Globus pallidus (tissue), 1 donor: ENCODE measurements at regions not wholly inside any gene's neighbourhood (a gene's known extent, or its start where the extent isn't known, plus 50 kb on each side); places are given as distances from the start of the nearest gene placed in this dataset.

Experiments used
- DNase-seq: peaks from one replicate; pipeline ENCODE4 v3.0.0-alpha.2; 2015; ENCODE audit warnings: low spot score

DNA sequence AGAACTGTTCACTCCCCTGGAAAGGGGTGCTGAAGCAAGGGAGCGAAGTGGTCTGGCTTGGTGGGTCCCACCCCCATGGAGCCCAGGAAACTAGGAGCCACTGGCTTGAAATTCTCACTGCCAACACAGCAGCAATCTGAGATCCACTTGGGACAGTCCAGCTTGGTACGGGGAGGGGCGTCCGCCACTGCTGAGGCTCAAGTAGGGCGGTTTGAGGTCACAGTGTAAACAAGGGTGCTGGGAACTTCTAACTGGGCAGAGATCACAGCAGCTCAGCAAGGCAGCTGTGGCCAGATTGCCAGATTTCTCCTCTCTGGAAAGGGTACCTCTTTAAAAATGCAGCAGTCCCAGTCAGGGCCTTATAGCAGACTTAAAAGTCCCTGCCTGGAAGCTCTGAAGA lies 53.9 kb upstream of the GALNTL6 start:
- no peak for DNase-seq

DNA sequence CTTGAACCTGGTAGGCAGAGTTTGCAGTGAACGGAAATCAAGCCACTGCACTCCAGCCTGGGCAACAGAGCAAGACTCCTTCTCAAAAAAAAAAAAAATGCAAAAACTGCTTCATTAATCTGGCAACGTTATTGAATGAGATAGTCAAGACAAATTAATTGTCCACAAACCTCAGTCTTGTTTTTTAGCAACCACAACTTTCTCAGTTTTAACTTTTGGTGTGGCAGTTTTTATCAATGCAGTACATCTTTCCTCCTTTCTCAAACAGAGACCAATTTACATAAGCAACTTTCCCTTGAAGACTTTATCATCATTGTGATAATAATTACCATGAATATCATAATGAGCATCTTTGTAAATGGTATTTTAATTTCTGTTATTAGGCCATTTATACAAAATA lies 61.7 kb upstream of the GALNTL6 start:
- DNase-seq: no peak

DNA sequence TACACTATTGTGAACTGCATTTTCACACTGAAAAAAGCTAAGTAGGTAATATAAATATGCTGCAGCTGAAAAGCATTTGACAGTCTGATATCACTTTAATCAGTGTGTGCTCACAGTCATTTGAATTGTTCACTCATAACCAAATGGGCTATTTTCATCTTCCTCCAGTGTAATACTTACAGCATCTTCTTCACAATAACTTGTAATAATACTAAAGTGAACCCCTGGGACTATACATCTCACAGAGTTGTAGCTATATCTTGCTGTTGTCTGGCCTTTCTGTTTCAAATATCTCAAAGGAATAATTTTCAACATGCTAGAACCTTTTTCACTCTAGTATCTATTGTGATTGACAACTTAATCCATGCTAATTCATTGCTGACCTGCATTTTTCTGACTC lies 66.8 kb upstream of the GALNTL6 start:
- DNase-seq: no peak

DNA sequence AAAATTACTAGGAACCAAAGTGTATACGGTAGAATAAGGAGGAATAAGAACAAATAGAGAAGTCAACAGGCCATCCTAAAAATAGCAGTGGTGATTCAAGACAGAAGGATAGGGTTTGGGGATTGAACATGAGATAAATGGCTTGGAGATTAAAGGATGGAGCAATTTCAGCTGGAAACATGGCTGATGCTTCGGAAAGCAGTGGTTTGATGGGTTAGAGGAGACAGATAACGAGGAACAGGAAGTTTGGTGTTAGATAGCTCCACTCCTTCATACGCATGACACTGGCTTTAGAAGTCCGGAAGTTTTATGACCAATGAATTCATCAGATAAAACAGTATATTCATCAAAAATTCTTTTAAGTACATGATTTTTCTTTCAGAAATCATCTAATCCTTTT lies 70.8 kb upstream of the GALNTL6 start:
- no peak for DNase-seq

DNA sequence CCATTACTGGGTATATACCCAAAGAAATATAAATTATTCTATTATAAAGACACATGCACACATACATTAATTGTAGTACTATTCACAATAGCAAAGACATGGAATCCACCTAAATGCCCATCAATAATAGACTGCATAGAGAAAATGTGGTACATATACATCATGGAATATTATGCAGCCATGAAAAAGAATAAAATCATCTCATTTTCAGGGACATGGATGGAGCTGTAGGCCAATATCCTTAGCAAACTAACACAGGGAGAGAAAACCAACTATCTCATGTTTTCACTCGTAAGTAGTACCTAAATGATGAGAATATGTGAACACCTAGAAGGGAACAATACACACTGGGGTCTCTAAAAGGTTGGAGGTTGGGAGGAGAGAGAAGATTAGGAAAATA lies 86.0 kb upstream of the GALNTL6 start:
- DNase-seq: no peak

DNA sequence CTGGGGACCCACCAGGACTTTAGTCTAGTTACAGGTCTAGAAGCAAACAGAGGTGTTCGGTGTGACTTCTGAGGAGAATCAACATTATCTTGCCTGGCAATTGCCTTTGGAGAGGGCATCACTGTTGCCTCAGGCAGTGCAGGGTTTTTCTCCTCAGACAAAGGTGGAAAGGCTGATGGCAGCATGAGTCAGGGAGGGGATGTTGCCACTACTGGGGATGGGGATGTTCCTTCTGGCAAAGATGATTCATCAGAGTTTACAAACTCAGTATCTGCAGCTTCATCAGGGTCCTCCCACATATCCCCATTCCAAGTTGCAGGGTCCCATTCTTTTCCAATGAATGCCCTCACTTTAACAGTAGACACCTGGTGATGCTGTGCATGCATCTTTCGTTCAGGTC lies 91.3 kb upstream of the GALNTL6 start:
- DNase-seq: no peak

DNA sequence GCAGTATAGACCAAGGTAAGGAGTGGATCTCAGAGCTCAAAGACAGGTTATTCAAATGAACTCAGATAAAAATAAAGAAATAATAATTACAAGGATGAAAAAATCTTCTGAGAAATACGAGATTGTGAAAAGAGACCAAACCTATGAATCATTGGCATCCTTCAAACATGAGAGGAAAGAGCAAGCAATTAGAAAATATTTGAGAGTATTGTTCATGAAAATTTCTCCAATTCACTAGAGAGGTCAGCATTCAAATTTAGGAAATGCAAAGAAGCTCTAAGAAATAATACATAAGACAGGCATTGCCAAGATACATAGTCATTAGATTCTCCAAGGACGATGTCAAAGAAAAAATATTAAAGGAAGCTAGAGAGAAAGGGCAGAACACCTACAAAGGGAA lies 93.5 kb upstream of the GALNTL6 start:
- no peak for DNase-seq

DNA sequence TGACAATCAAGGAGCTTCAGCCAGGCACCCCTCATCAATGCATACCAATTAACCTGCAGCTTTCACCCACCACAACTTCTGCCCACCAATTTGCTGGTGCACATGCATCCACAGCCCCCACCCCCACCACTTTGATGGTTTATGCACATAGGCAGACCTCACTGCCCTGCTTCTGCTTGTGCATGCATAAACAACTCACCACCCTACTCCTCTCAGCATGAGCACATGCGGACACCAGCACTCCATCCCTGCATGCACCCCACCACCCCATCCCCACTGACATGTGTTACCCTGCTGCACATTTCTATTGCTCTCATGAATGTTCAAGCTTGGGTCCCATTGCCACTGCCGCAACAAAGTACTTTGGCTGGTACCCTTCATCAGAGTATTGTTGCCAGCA lies 94.5 kb upstream of the GALNTL6 start:
- no peak for DNase-seq

DNA sequence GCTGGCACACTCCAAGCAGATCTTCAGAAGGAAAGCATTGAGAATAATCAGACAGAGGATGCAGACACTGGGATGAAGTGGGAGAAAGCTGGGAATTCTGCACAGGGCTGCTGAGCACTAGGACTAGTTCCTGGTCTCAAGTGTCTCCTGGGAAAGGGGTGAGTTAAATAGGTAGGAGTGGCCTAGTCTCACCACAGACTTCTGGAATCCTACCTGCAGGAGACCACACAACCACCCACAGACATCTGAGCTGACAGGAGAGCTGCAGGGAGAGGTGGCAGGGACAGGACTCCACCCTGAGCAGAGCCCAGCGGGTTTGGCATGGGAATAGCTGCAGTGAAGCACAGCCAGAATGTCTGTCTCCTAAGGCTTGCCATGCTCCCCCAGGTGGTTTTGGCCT lies 95.1 kb upstream of the GALNTL6 start:
- DNase-seq: no peak

DNA sequence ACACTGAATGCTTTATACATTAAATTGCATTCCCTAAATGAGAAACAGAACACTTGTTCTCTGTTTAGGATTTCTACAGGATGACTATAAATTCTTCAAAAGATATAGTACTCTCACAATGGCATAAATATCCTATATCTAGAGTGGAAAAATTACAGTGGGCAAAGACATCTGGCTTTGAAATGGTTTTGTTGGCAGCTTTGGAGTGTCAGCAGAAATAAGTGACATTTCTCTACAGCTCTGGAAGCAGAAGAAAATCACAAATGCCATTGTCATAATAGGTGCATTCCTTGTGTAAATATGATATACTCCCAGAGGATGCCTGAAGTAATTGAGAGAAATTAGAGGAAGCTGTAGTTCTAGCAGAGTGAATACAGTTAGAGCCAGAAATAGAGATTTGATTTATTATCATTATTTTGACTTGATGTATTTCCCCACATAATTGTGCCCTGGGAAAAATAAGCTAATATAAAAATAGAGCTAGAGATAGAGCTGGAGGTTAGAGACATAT lies 95.9 kb upstream of the GALNTL6 start:
- no peak for DNase-seq

DNA sequence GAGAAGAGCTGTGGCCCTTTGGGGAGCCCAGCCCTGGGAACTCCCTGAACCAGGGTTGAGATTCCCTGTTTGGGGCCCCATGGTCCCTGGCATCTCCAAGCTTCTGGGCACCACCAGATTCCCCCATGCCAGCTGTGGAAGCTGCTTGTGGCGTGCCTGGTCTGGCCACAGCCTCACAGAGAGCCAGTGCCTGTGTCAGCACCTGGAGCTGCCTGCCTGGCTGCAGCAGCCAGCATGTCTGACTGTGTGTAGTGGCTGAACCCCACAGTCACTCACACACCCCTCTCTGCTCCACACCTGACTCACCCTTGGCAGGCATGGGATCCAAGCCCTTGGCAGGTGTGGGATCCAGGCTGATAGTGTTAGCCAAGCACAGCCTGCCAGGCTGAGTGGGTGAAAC lies 97.2 kb upstream of the GALNTL6 start:
- DNase-seq: no peak

DNA sequence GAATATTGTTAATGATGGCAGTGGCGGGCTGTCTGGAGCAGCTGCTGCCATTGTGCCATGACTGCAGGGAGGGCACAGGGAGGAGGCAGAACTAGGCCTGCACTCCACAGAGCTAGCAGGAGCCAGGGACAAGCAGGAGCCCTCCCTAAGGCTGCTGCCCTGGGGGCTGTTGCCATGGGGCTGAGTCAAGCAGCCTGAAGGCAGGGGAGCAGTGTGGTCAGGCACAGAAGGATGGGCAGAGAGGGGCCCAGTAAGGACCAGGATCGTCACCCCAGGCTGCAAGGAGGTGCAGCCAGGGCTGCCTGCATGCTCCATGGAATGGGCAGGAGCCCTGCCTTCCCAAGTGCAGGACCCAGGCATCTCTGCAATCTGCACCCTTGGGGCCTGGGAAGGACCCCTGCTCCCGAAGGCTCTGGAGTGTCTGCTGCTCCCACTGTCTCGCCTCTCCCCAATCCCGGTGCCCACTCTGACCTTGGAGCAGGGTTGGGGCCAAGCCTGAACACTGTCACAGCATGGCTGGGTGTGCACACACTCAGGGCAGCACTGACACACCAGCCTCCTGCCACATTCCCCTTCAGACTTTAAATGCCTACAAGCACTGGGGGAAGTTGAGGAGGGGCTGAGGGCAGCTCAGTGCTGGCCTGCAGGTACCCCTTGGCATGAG lies 98.3 kb upstream of the GALNTL6 start:
- no peak for DNase-seq

DNA sequence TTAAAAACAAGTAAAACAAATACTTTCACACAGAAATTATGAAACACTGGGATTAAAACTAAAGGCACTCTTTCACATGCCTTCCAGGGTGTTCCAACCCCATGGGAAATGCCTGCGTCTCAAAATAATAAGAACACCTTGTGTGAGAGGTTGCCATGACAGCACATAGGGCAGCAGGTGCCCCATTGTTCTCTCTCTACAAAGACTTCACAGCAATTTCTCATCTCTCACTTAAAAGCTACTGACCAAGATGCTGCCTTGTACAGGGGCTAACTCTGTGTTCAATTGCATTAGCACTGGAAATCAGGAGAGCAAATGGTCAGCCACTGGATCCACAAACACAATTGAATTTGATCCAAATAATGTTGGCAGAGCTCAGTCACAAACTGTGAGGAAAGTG lies 102.5 kb upstream of the GALNTL6 start:
- DNase-seq: no peak

DNA sequence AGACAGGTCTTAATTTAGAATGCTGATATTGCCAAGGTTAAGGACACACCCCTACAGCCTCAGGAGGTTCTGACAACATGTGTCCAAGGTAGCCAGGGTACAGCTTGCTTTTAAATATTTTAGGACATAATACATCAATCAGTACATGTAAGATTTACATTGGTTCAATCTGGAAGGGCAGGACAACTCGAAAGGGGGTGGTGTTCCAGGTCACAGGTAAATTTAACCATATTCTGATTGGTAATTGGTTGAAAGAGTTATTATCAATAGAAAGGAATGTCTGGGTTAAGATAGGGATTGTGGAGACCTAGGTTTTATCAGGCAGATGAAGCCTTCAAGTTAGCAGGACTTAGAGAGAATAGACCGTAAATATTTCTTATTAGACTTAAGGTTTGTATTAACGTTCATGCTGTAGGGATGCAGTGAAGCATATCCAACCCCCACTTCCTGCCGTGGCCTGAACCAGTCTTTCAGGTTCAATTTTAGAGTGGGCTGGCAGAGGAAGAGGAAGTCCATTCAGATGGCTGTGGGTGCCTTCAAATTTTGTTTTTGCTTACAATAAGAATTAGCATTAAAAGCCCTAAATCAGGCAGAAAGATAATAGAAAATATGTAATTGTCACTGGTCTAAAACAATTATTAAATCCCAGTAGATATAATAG lies 136.5 kb upstream of the GALNTL6 start:
- DNase-seq: peak; percentile 1

DNA sequence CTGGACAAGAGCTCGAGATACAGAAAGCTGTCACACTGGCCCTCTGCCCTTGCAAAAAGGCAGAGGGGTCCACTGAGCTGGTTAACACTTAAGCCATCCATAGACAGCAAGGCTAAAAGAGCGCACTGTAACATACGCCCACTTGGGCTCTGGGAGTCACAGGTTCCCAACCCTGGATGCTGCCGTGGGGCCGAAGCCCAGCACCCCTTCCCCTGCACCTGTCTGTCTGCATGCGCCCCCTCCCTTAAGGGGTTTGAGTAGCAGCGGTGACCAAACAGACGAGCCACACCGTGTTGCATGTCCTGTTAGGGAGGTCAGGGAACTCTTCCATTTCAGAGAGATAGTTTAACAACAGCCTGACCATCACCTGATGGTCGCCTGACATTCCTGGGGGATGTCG lies 138.4 kb upstream of the GALNTL6 start:
- DNase-seq: no peak

DNA sequence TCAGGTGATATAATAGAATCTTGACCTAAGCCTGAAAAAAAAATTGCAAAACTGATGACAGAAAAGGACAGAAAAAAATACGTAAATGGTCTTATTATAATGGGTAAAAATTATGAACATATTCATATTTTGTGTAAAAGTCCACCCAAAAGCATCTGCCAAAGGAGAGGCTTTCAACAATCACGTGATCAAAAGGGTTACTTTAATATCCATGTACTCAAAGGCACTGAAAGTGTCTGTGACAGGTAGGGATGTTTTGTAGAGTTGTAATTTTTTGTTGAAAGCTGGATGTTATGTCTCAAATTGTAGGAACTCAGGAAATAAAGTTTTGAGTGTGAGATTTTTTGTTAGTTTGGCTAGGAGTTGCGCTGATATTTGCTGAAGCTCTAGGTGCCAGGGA lies 144.8 kb upstream of the GALNTL6 start:
- DNase-seq: no peak

DNA sequence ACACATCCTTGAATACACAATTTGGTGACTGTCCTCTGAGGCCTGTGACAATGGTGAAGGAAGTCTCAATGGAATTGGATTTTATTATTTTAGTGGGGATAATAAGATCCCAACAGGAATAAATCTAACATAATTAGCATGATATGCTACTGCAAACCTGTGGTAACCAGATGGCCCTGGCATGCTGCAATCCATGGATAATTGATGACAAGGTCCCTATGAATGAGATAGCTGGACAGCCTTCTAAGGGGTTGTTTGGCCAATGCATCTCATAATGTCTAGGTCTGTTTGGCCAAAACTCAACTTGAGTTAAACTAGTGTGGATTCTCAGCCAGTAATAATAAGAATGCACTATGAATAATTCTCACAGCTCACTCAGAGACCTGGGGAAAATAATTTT lies 145.3 kb upstream of the GALNTL6 start:
- no peak for DNase-seq

DNA sequence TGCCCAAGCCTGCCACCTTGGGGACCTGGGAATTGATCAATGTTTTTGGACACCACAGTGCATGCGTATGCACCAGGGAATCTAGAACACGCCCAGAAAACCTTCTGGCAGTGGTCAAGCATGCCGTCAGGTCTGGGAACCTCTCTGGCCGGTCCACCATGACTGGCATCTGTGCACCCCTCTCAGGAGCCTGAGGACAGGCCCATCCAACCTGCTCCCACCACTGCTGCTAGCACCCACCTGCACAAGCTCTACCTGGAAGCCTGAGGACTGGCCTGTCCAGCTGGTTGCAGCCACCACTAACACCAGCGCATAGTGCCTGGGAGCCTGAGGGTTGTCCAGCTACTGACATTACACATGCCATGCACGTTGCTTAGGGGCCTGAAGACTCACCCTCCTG lies 162.1 kb upstream of the GALNTL6 start:
- DNase-seq: no peak

DNA sequence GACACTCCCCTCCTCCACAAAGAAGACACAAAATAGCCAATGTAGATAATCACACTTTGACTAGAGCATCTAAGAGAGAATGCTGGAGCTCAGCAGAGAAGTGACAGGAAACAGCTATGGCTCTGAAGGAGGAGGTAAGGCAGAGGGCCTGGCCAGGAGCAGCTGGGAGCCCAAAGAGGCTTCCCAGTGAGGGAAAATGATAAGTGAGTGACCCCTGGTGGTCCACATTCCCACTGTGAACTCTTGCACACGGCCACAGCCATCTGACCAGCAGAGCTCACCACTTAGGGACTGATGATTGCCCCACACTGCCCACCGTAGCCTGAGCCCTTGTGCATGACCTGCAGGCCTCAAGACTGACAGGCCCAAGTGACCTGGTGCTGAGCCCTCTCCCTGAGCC lies 162.7 kb upstream of the GALNTL6 start:
- no peak for DNase-seq

DNA sequence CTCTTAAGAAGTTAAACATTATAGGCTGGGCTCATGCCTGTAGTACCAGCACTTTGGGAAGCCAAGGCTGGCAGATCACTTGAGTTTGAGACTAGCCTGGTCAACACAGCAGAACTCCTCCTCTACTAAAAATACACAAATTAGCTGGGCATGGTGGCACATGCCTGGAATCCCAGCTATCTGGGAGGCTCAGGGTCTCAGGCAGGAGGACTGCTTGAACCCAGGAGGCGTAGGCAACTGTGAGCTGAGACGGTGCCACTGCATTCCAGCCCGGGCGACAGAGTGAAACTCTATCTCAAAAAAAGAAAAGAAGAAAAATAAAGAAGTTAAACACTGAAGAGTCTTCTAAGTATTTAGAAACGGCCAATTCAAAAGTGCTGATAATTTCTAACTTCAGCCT lies 164.3 kb upstream of the GALNTL6 start:
- DNase-seq: no peak

DNA sequence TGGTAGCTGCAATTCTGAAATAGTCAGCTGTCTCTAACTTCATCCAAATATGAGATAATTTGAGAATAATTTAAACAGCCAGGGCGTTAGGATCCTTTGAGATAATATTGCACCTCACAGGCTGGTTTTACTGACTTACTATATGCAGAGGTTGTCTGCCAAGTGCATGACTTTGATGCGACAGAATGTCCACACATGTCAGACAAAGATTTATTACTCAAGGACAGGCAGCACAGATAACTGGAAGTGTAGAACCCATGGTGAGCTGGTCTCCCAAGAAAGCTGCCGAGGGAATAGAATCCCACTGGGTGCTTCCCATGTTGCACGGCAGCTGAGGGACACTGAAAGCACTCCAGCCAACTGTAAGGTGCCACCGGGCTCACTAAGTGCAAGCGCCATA lies 166.2 kb upstream of the GALNTL6 start:
- DNase-seq: no peak

DNA sequence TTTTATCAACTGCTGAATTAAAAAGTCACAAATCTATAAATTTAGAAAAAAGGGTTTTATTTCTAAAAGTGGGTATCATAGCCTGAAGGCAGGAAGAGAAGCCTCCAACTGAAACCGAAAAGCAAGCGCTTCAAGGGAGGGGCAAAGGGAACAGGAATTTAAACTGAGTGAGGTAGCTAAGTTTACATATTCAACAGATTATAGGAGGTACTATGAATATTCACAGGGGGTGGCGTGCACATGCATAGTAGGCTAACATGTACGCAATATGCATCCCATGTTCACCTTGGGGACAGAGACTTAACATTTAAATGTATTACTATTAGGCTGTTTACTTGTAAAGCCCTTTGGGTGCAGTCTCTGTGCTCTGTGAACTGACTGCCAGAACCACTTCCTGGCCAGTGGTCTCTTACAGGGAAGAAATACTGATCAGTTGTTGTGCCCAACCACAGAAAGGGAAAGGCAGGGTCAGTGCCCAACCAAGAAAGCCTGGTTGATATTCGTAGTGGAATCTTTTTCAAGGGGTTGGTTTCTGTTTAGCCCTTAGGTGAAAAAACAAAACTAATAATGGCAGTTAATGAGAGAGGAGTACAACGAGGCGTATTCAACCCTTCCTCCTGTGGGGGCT lies 168.7 kb upstream of the GALNTL6 start:
- peak; percentile 18 for DNase-seq

DNA sequence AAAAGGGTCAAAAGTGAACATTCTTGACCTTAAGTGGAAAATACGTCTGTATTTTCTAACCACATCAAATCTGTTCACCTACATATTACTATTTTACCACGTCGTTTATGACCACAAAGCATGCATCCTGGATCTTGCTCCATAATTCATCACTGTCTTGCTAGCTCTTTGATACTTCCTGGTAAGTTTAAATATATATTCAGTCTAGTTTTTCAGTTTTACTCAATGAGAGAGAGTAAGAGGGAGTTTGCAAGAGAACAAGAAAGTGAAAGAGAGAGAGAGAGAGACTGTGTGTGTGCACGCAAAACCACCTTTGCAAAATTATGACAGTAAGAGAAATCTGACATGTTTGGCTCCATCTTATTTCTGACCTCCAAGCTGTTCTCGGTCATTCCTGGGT lies 173.7 kb upstream of the GALNTL6 start:
- DNase-seq: no peak

DNA sequence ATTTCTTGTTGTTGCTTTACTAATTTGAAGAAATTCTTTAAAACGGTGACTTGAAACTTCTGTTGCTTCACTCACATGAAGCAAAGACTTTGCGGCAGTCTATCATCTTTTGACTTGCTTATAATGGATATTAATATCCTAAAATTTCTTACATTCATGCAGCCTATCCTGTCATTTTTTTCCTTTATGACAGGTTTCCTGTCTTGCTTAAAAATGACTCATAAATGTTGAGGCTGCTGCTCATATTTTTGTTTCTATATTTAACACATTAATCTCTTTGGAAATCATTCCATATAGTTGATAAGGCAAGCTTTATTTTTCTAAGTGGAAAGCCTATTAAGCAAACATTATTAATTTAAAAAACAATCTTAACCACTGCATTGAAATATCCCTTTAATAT lies 176.6 kb upstream of the GALNTL6 start:
- no peak for DNase-seq
